HepG2 (cell line): ENCODE measurements at regions not wholly inside any gene's neighbourhood (a gene's known extent, or its start where the extent isn't known, plus 50 kb on each side); places are given as distances from the start of the nearest gene placed in this dataset.

ENCODE experiments used
- ATAC-seq: fragments of 200-7000 bp; cut with Tn5 transposase; 3 replicates; pipeline ENCODE4 v1.9.1; 2020; ENCODE audit warnings: mild to moderate bottlenecking, moderate library complexity
- BruUV-seq: library from RNA; stranded (reverse); fragments of 400-500 nt; replicated peaks from 2 replicates; lab custom pipeline; 2021; lab: Mats Ljungman, UMichigan
- CTCF ChIA-PET: fragments of 300-600 bp; formaldehyde crosslinking; extraction: SDS; loops from one replicate; lab custom pipeline; 2021; ENCODE audit warnings: low total read pairs, inconsistent platforms, low intra/inter-chr PET ratio; lab: Yijun Ruan, JAX
- POLR2A ChIA-PET: fragments of 350-600 bp; sonication (Branson Sonifier 250); formaldehyde crosslinking; loops from one replicate; lab custom pipeline; 2020; ENCODE audit warnings: antibody characterized with exemption, inconsistent platforms; lab: Yijun Ruan, JAX
- DNase-seq: peaks from one replicate; pipeline ENCODE4 v3.0.0-alpha.2; 2015; ENCODE audit warnings: low spot score
- FAIRE-seq: peaks from 3 replicates; lab custom pipeline; 2011; peaks lifted over from hg19 to GRCh38; lab: Jason Lieb, UNC
- H2AFZ ChIP-seq: one replicate; pipeline ENCODE4 v1.6.1; 2011; ENCODE audit warnings: low read length, inconsistent platforms
- H3K27ac ChIP-seq: fragments of 300-600 bp; 3 replicates; pipeline ENCODE4 v1.8.0; 2011; ENCODE audit warnings: mixed run types, mild to moderate bottlenecking, mixed read lengths, low read length, inconsistent platforms; ENCODE audit not compliant: insufficient read depth; ENCODE audit errors: extremely low read length
- H3K27me3 ChIP-seq, 2 experiments: fragments of 200-600 bp in 1 of 2; 2 replicates in 1 of 2; 3 replicates in 1 of 2; pipeline versions ENCODE4 v1.6.0 to v1.8.0; 2011; ENCODE audit warnings: low read length in 2 of 2, mild to moderate bottlenecking in 2 of 2, moderate library complexity in 2 of 2, inconsistent platforms in 1 of 2; ENCODE audit not compliant: insufficient read depth in 2 of 2, control insufficient read depth in 1 of 2
- H3K36me3 ChIP-seq, 2 experiments: fragments of 200-600 bp in 1 of 2; replicated peaks in 1 of 2; 2 replicates in 1 of 2; 3 replicates in 1 of 2; pipeline versions ENCODE4 v1.5.1 to v1.8.0; 2011; ENCODE audit warnings: low read length in 2 of 2, inconsistent platforms in 1 of 2; ENCODE audit not compliant: insufficient read depth in 2 of 2, control insufficient read depth in 1 of 2
- H3K4me1 ChIP-seq: 2 replicates; pipeline ENCODE4 v1.5.1; 2012; ENCODE audit warnings: low read length, inconsistent platforms; ENCODE audit not compliant: insufficient read depth
- H3K4me2 ChIP-seq: 2 replicates; pipeline ENCODE4 v1.6.0; 2011; ENCODE audit warnings: low read depth, low read length, inconsistent platforms
- H3K4me3 ChIP-seq, 3 experiments: fragments of 200-600 bp in 1 of 3; sonication (generic), shearing (Covaris generic) in 1 of 3; replicated peaks in 1 of 3; 2 replicates each; pipeline ENCODE4 v1.5.1; 2011 to 2016; ENCODE audit warnings: low read length in 3 of 3, inconsistent platforms in 2 of 3, low read depth in 2 of 3, mild to moderate bottlenecking in 2 of 3, control low read depth in 1 of 3, mixed read lengths in 1 of 3; ENCODE audit not compliant: insufficient read depth in 1 of 3
- H3K79me2 ChIP-seq: one replicate; pipeline ENCODE4 v1.6.1; 2011; ENCODE audit warnings: low read length, inconsistent platforms; ENCODE audit not compliant: insufficient read depth
- H3K9ac ChIP-seq: 2 replicates; pipeline ENCODE4 v1.6.0; 2011; ENCODE audit warnings: mild to moderate bottlenecking, low read depth, low read length, inconsistent platforms; ENCODE audit not compliant: insufficient read depth
- H3K9me3 ChIP-seq: 2 replicates; pipeline ENCODE4 v1.5.1; 2012; ENCODE audit warnings: mild to moderate bottlenecking, low read length
- H4K20me1 ChIP-seq: 2 replicates; pipeline ENCODE4 v1.6.0; 2011; ENCODE audit warnings: inconsistent platforms, mild to moderate bottlenecking, low read length, moderate library complexity; ENCODE audit not compliant: insufficient read depth
- ATF3 ChIP-seq: sonication (generic); formaldehyde crosslinking; IDR thresholded peaks from 2 replicates; pipeline ENCODE4 v1.4.0; 2020; ENCODE audit warnings: missing genetic modification reagents
- ATF7 ChIP-seq, 2 experiments: fragments of 450-650 bp in 1 of 2; sonication (generic) in 1 of 2; formaldehyde crosslinking in 1 of 2; IDR thresholded peaks; 2 replicates each; pipeline versions ENCODE4 v1.4.0 to v1.6.1; 2016 to 2020; ENCODE audit warnings: antibody characterized with exemption in 1 of 2, mild to moderate bottlenecking in 1 of 2, missing genetic modification reagents in 1 of 2
- CENPX ChIP-seq: sonication (generic); formaldehyde crosslinking; IDR thresholded peaks from 2 replicates; pipeline ENCODE4 v1.9.0; 2021; ENCODE audit warnings: mild to moderate bottlenecking, missing genetic modification reagents, moderate library complexity
- CREB1 ChIP-seq, 2 experiments: fragments of 450-650 bp in 1 of 2; IDR thresholded peaks; 2 replicates each; pipeline ENCODE4 v1.6.1; 2016 to 2017; ENCODE audit warnings: control low read depth in 1 of 2, mild to moderate bottlenecking in 1 of 2, missing compliant biosample characterization in 1 of 2, missing genetic modification characterization in 1 of 2
- ESRRA ChIP-seq: sonication (generic); formaldehyde crosslinking; IDR thresholded peaks from 2 replicates; pipeline ENCODE4 v1.5.1; 2020; ENCODE audit warnings: mild to moderate bottlenecking, low read depth, missing genetic modification reagents
- FOXM1 ChIP-seq: sonication (generic); formaldehyde crosslinking; IDR thresholded peaks from 2 replicates; pipeline ENCODE4 v1.5.0; 2020; ENCODE audit warnings: missing genetic modification reagents
- KLF9 ChIP-seq: IDR thresholded peaks from 2 replicates; pipeline ENCODE4 v1.6.1; 2016; ENCODE audit warnings: low read depth
- NR0B2 ChIP-seq: sonication (generic); formaldehyde crosslinking; IDR thresholded peaks from 2 replicates; pipeline ENCODE4 v1.4.0; 2020; ENCODE audit warnings: mild to moderate bottlenecking, missing genetic modification reagents
- SMAD9 ChIP-seq: sonication (generic); formaldehyde crosslinking; IDR thresholded peaks from 2 replicates; pipeline ENCODE4 v1.5.1; 2020; ENCODE audit warnings: mild to moderate bottlenecking, missing genetic modification reagents
- ZBTB25 ChIP-seq: IDR thresholded peaks from 2 replicates; pipeline ENCODE4 v1.6.1; 2018; ENCODE audit warnings: missing genetic modification reagents
- ZFY ChIP-seq: sonication (generic); formaldehyde crosslinking; IDR thresholded peaks from 2 replicates; pipeline ENCODE4 v1.4.0; 2020; ENCODE audit warnings: missing genetic modification reagents
- ZNF260 ChIP-seq: sonication (generic); formaldehyde crosslinking; IDR thresholded peaks from 2 replicates; pipeline ENCODE4 v1.4.0; 2020; ENCODE audit warnings: missing genetic modification reagents, low read depth, mild to moderate bottlenecking, borderline replicate concordance
- ZNF282 ChIP-seq: fragments of 450-650 bp; IDR thresholded peaks from 2 replicates; pipeline ENCODE4 v1.6.1; 2018; ENCODE audit not compliant: partially characterized antibody
- ZNF460 ChIP-seq: sonication (generic); formaldehyde crosslinking; IDR thresholded peaks from 2 replicates; pipeline ENCODE4 v1.5.1; 2020; ENCODE audit warnings: missing genetic modification reagents, mild to moderate bottlenecking, borderline replicate concordance
- ZNF530 ChIP-seq: sonication (generic); formaldehyde crosslinking; IDR thresholded peaks from 2 replicates; pipeline ENCODE4 v1.5.0; 2020; ENCODE audit warnings: low read depth, mild to moderate bottlenecking, missing genetic modification reagents
- ZNF580 ChIP-seq: IDR thresholded peaks from 2 replicates; pipeline ENCODE4 v1.6.1; 2016; ENCODE audit warnings: low read depth, borderline replicate concordance
- ZNF792 ChIP-seq: IDR thresholded peaks from 2 replicates; pipeline ENCODE4 v1.6.1; 2016
- WGBS: methylation state at CpG from one replicate; pipeline ENCODE4 v1.1.6; 2017; ENCODE audit warnings: low lambda C conversion rate; 5-methylcytosine and 5-hydroxymethylcytosine counted together
- in situ Hi-C: cut with HindIII; loops from 2 replicates; pipeline ENCODE4 v1.10.0; 2017; ENCODE audit warnings: low pct_unique_long_range_greater_than_20kb; ENCODE audit not compliant: extremely low pct_ligation_motif_present
- intact Hi-C: fragments of 100-400 bp; cut with micrococcal nuclease; formaldehyde crosslinking; loops from one replicate; pipeline ENCODE4 v1.10.0; 2022; ENCODE audit not compliant: unreplicated experiment

- no peak for TF ChIP-seq ZNF530 (CRISPR knock-in tag)
Measured at GRCh38 chr2:82526277-82526676, 1932.8 kb downstream of the SUCLG1 start (continued).

- Histone ChIP-seq H3K4me3 (no peak overlapping the region), H3K9me3 (peaks cover 5% of the 10 kb centered on the region; the same call in 1 of the 2 replicates), H3K27me3 (no peaks in the 10 kb centered on the region), H4K20me1 (no peaks in the 10 kb centered on the region), H2AFZ (no peak overlapping the region), H3K79me2 (no peaks in the 10 kb centered on the region), H3K4me2 (no peak overlapping the region), H3K9ac (no peak overlapping the region), H3K4me1 (no peaks in the 10 kb centered on the region), H3K27ac (no peak overlapping the region), H3K36me3 (no peaks in the 10 kb centered on the region)
- FAIRE-seq (no peak), ATAC-seq (no peak), DNase-seq (no peak)
- intact Hi-C loops, result no loop called here
- TF ChIP-seq FOXM1 (no peak), KLF9 (CRISPR knock-in tag) (no peak), ZFY (CRISPR knock-in tag) (no peak), ZNF460 (CRISPR knock-in tag) (no peak), ESRRA (CRISPR knock-in tag) (no peak), CENPX (CRISPR knock-in tag) (no peak)
- WGBS, result 19% methylated on average over 8 of the region's 8 CpGs
- in situ Hi-C loops, result no loop called here
- CTCF ChIA-PET, result no interaction called here
- POLR2A ChIA-PET, result no interaction called here
- no TSS peak for BruUV-seq
Measured at GRCh38 chr2:82525744-82526143, 1933.3 kb downstream of the SUCLG1 start.

- TF ChIP-seq ATF7 (IDR thresholded peaks at IDR 0.05) (peak; percentile 85), ATF7 (CRISPR knock-in tag; IDR thresholded peaks at IDR 0.05) (no peak), CREB1 (IDR thresholded peaks at IDR 0.05) (peak; percentile 73), CREB1 (CRISPR knock-in tag; IDR thresholded peaks at IDR 0.05) (no peak), ZNF580 (no peak), ZBTB25 (CRISPR knock-in tag) (no peak), NR0B2 (CRISPR knock-in tag) (no peak), ATF3 (no peak), ZNF792 (no peak), ZNF282 (no peak), ZNF260 (CRISPR knock-in tag) (no peak), SMAD9 (no peak)
- no TSS peak for BruUV-seq
- Histone ChIP-seq H3K9ac (no peak overlapping the region), H3K4me1 (no peaks in the 10 kb centered on the region), H3K9me3 (peaks cover 5% of the 10 kb centered on the region; the same call in 1 of the 2 replicates), H3K79me2 (no peaks in the 10 kb centered on the region), H3K4me2 (no peak overlapping the region), H3K27me3 (no peaks in the 10 kb centered on the region), H3K36me3 (no peaks in the 10 kb centered on the region), H4K20me1 (no peaks in the 10 kb centered on the region), H3K4me3 (no peak overlapping the region), H2AFZ (no peak overlapping the region), H3K27ac (no peak overlapping the region)
- ChIA-PET CTCF (no interaction called here), POLR2A (no interaction called here)
- FAIRE-seq (no peak), DNase-seq (no peak), ATAC-seq (no peak)
- WGBS, result 42% methylated on average over 7 of the region's 7 CpGs
- intact Hi-C loops, result no loop called here
- in situ Hi-C loops, result no loop called here
Measured at GRCh38 chr2:82524826-82525225, 1934.3 kb downstream of the SUCLG1 start.
